Right atrium auricular region (tissue), 2 donors: ENCODE measurements at regions not wholly inside any gene's neighbourhood (a gene's known extent, or its start where the extent isn't known, plus 50 kb on each side); places are given as distances from the start of the nearest gene placed in this dataset.

Experiments
- DNase-seq: peaks from one replicate; pipeline ENCODE4 v3.0.0-alpha.2; 2019; ENCODE audit warnings: low spot score
- H3K27ac ChIP-seq, 2 donors: fragments of 200-600 bp; sonication (generic); 1 replicate in 1 of 2; 2 replicates in 1 of 2; pipeline ENCODE4 v1.5.1; 2016 to 2019
- H3K27me3 ChIP-seq, 2 donors: fragments of 200-600 bp; sonication (generic); one replicate each; pipeline versions ENCODE4 v1.5.1 to v1.6.0; 2017 to 2019
- H3K36me3 ChIP-seq: fragments of 200-600 bp; sonication (generic); one replicate; pipeline ENCODE4 v1.5.1; 2016
- H3K4me1 ChIP-seq, 2 donors: fragments of 200-600 bp; sonication (generic); one replicate each; pipeline versions ENCODE4 v1.5.1 to v1.6.0; 2017 to 2019
- H3K4me3 ChIP-seq, 2 donors: fragments of 200-600 bp; sonication (generic); 1 replicate in 1 of 2; 2 replicates in 1 of 2; pipeline ENCODE4 v1.5.1; 2017 to 2019; ENCODE audit warnings: mild to moderate bottlenecking in 1 of 2, moderate library complexity in 1 of 2
- H3K9me3 ChIP-seq, 2 donors: fragments of 200-600 bp; sonication (generic); one replicate each; pipeline ENCODE4 v1.5.1; 2019
- CTCF ChIP-seq, 2 donors: fragments of 200-600 bp; sonication (generic); IDR thresholded peaks; one replicate each; pipeline ENCODE4 v1.5.1; 2019; ENCODE audit warnings: antibody characterized with exemption in 2 of 2

GRCh38 chr4:89665662-89666061 lies 171.3 kb downstream of the SNCA start:
- no peaks in the 10 kb centered on the region for H3K9me3 ChIP-seq
- H3K36me3 ChIP-seq: no peaks in the 10 kb centered on the region
- H3K27me3 ChIP-seq: no peaks in the 10 kb centered on the region
- no peak for TF ChIP-seq CTCF (IDR thresholded peaks at IDR 0.05)
- DNase-seq: no peak
- no peaks in the 10 kb centered on the region for H3K4me1 ChIP-seq
- no peak overlapping the region for H3K27ac ChIP-seq
- H3K4me3 ChIP-seq: no peak overlapping the region

DNA sequence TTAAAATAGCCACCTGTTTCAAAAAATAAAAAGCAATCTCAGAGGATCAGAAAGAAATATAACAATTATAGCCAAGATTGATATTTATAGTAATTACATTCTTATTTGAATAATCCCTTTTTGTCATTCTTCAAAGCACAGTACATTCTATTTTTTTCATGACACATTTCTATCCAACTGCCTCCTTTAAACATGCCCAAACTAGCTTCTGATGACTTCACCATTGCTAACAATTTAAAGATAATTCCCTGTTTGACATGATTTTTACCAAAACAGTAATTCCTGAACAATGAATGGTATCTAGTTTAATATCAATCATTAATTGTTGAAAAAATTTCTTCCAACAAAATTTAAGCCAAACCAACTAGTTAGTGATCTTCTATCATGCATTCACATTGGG lies 172.4 kb downstream of the SNCA start:
- Histone ChIP-seq H3K4me1 (no peaks in the 10 kb centered on the region), H3K27me3 (no peaks in the 10 kb centered on the region), H3K4me3 (no peak overlapping the region), H3K9me3 (no peaks in the 10 kb centered on the region), H3K27ac (no peak overlapping the region), H3K36me3 (no peaks in the 10 kb centered on the region)
- DNase-seq: no peak
- TF ChIP-seq CTCF (IDR thresholded peaks at IDR 0.05): no peak

- no peak overlapping the region for H3K4me3 ChIP-seq
- TF ChIP-seq CTCF (IDR thresholded peaks at IDR 0.05): no peak
- H3K9me3 ChIP-seq: no peaks in the 10 kb centered on the region
- H3K36me3 ChIP-seq: no peaks in the 10 kb centered on the region
- H3K4me1 ChIP-seq: no peaks in the 10 kb centered on the region
- H3K27me3 ChIP-seq: no peaks in the 10 kb centered on the region
- H3K27ac ChIP-seq: no peak overlapping the region
- no peak for DNase-seq
Measured at GRCh38 chr4:89661173-89661899, 175.6 kb downstream of the SNCA start.

- TF ChIP-seq CTCF (IDR thresholded peaks at IDR 0.05): no peak
- Histone ChIP-seq H3K27me3 (no peaks in the 10 kb centered on the region), H3K36me3 (no peaks in the 10 kb centered on the region), H3K27ac (no peak overlapping the region), H3K4me3 (no peak overlapping the region), H3K9me3 (no peaks in the 10 kb centered on the region), H3K4me1 (no peaks in the 10 kb centered on the region)
- no peak for DNase-seq
Measured at GRCh38 chr4:89660444-89661172, 176.4 kb downstream of the SNCA start.

- Histone ChIP-seq H3K27ac (no peak overlapping the region), H3K36me3 (no peaks in the 10 kb centered on the region), H3K9me3 (no peaks in the 10 kb centered on the region), H3K27me3 (no peaks in the 10 kb centered on the region), H3K4me3 (no peak overlapping the region), H3K4me1 (no peaks in the 10 kb centered on the region)
- no peak for DNase-seq
- TF ChIP-seq CTCF (IDR thresholded peaks at IDR 0.05): no peak
Measured at GRCh38 chr4:89658701-89659024, 178.3 kb downstream of the SNCA start.
